HG03342 (cell line): ENCODE measurements at regions not wholly inside any gene's neighbourhood (a gene's known extent, or its start where the extent isn't known, plus 50 kb on each side); places are given as distances from the start of the nearest gene placed in this dataset.
"Not testable (repeated sequence)": the region's sequence is repeated elsewhere in the genome, so short reads cannot be mapped to it uniquely, and the experiment has no call there.

Source experiments
- ATAC-seq: cut with Tn5 transposase; IDR thresholded peaks from one replicate; pipeline ENCODE4 v1.9.1; 2021; ENCODE audit warnings: mild to moderate bottlenecking, moderate library complexity; ENCODE audit not compliant: unreplicated experiment

GRCh38 chr18:42305869-42306593 is 351.0 kb downstream of the PIK3C3 start:
- no peak for ATAC-seq

GRCh38 chr18:42306594-42306980 is 351.6 kb downstream of the PIK3C3 start:
- ATAC-seq, result no peak

- ATAC-seq, result no peak
Measured at GRCh38 chr18:42310956-42311355, 355.9 kb downstream of the PIK3C3 start.

GRCh38 chr18:42326752-42327151 is 371.7 kb downstream of the PIK3C3 start:
- ATAC-seq, result no peak

GRCh38 chr18:42328931-42329330 is 373.9 kb downstream of the PIK3C3 start:
- no peak for ATAC-seq

GRCh38 chr18:42330296-42330695 is 375.3 kb downstream of the PIK3C3 start:
- no peak for ATAC-seq

GRCh38 chr18:42333558-42333957 is 378.5 kb downstream of the PIK3C3 start:
- ATAC-seq, result no peak

- no peak for ATAC-seq
Measured at GRCh38 chr18:42334931-42335330, 379.9 kb downstream of the PIK3C3 start.

- no peak for ATAC-seq
Measured at GRCh38 chr18:42336139-42336538, 381.1 kb downstream of the PIK3C3 start.

GRCh38 chr18:42337337-42337736 is 382.3 kb downstream of the PIK3C3 start:
- ATAC-seq, result not testable (repeated sequence)

- ATAC-seq, result no peak
Measured at GRCh38 chr18:42338683-42339082, 383.6 kb downstream of the PIK3C3 start.

- no peak for ATAC-seq
Measured at GRCh38 chr18:42339372-42339771, 384.3 kb downstream of the PIK3C3 start.

GRCh38 chr18:42340423-42341009 is 385.5 kb downstream of the PIK3C3 start:
- ATAC-seq, result no peak

GRCh38 chr18:42341423-42341822 is 386.4 kb downstream of the PIK3C3 start:
- ATAC-seq, result no peak

GRCh38 chr18:42348722-42349121 is 393.7 kb downstream of the PIK3C3 start:
- ATAC-seq, result no peak

- no peak for ATAC-seq
Measured at GRCh38 chr18:42351455-42351854, 396.4 kb downstream of the PIK3C3 start.

GRCh38 chr18:42360716-42361115 is 405.7 kb downstream of the PIK3C3 start:
- ATAC-seq, result no peak

- no peak for ATAC-seq
Measured at GRCh38 chr18:42363446-42364441, 408.7 kb downstream of the PIK3C3 start.

GRCh38 chr18:42364766-42365165 is 409.7 kb downstream of the PIK3C3 start:
- ATAC-seq, result no peak

GRCh38 chr18:42365591-42365990 is 410.6 kb downstream of the PIK3C3 start:
- ATAC-seq, result no peak

GRCh38 chr18:42373584-42373983 is 418.6 kb downstream of the PIK3C3 start:
- no peak for ATAC-seq

GRCh38 chr18:42374961-42375360 is 419.9 kb downstream of the PIK3C3 start:
- no peak for ATAC-seq
